ENCODE measurements at regions not wholly inside any gene's neighbourhood (a gene's known extent, or its start where the extent isn't known, plus 50 kb on each side); places are given as distances from the start of the nearest gene placed in this dataset.

- H3K4me3 ChIP-seq: no peak overlapping the region
- no peaks in the 10 kb centered on the region for H3K36me3 ChIP-seq
- no peaks in the 10 kb centered on the region for H3K9me3 ChIP-seq
- TF ChIP-seq, protein P1, sequence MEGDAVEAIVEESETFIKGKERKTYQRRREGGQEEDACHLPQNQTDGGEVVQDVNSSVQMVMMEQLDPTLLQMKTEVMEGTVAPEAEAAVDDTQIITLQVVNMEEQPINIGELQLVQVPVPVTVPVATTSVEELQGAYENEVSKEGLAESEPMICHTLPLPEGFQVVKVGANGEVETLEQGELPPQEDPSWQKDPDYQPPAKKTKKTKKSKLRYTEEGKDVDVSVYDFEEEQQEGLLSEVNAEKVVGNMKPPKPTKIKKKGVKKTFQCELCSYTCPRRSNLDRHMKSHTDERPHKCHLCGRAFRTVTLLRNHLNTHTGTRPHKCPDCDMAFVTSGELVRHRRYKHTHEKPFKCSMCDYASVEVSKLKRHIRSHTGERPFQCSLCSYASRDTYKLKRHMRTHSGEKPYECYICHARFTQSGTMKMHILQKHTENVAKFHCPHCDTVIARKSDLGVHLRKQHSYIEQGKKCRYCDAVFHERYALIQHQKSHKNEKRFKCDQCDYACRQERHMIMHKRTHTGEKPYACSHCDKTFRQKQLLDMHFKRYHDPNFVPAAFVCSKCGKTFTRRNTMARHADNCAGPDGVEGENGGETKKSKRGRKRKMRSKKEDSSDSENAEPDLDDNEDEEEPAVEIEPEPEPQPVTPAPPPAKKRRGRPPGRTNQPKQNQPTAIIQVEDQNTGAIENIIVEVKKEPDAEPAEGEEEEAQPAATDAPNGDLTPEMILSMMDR (IDR thresholded peaks at IDR 0.05): no peak
- TF ChIP-seq POLR2AphosphoS5 (IDR thresholded peaks at IDR 0.05) (no peak), EP300 (IDR thresholded peaks at IDR 0.05) (no peak), POLR2A (IDR thresholded peaks at IDR 0.05) (no peak)
- ATAC-seq: no peak
- WGBS, 2 donors (ENCODE audit: low coverage in 1 of 2): 88 to 100% methylated on average over 1 to 2 of the region's 2 CpGs
- no peaks in the 10 kb centered on the region for H3K4me1 ChIP-seq
- no peaks in the 10 kb centered on the region for H3K27me3 ChIP-seq
- H3K27ac ChIP-seq: no peak overlapping the region
These were observed 311.1 kb upstream of the MAF start for GRCh38 chr16:79911660-79912059.

- Histone ChIP-seq H3K4me3 (no peak overlapping the region), H3K4me1 (no peaks in the 10 kb centered on the region), H3K9me3 (no peaks in the 10 kb centered on the region), H3K27ac (no peak overlapping the region), H3K36me3 (no peaks in the 10 kb centered on the region), H3K27me3 (no peaks in the 10 kb centered on the region)
- TF ChIP-seq POLR2A (IDR thresholded peaks at IDR 0.05): no peak
- TF ChIP-seq POLR2AphosphoS5 (IDR thresholded peaks at IDR 0.05): no peak
- no peak for TF ChIP-seq EP300 (IDR thresholded peaks at IDR 0.05)
- no peak for ATAC-seq
- 16 to 52% methylated on average over 3 to 7 of the region's 7 CpGs for WGBS, 2 donors (ENCODE audit: low coverage in 1 of 2)
These were observed 309.0 kb upstream of the MAF start for GRCh38 chr16:79909571-79909970.

- H3K4me3 ChIP-seq: no peak overlapping the region
- H3K4me1 ChIP-seq: no peaks in the 10 kb centered on the region
- H3K27ac ChIP-seq: no peak overlapping the region
- no peak for ATAC-seq
- TF ChIP-seq EP300 (IDR thresholded peaks at IDR 0.05) (no peak), POLR2A (IDR thresholded peaks at IDR 0.05) (no peak), POLR2AphosphoS5 (IDR thresholded peaks at IDR 0.05) (no peak)
- TF ChIP-seq, protein P1 (IDR thresholded peaks at IDR 0.05): no peak
- no peaks in the 10 kb centered on the region for H3K36me3 ChIP-seq
- WGBS, 2 donors (ENCODE audit: low coverage in 1 of 2): 71 to 94% methylated on average over 1 of the region's 1 CpG
- H3K27me3 ChIP-seq: no peaks in the 10 kb centered on the region
- no peaks in the 10 kb centered on the region for H3K9me3 ChIP-seq
These were observed 302.9 kb upstream of the MAF start for GRCh38 chr16:79903471-79903870.

DNA sequence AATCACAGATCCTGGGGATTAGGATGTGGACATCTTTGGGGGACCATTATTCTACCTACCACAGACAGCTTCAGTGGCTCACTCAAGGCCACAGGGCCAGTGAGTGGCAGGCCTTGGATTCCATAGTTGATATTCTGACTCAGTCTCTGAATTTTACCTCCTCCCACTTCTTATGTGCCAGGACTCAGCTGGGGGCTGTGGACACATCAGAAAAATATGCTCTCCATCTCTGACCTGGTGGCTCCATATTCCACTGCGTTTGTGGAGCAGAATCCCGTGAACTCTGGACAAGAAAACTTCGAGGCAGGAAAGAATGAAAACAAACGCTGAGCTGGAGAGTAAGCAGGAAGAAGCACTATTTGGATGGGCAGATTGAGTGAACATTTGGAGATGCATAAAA lies 301.8 kb upstream of the MAF start:
- H3K27me3 ChIP-seq: no peaks in the 10 kb centered on the region
- no peak for TF ChIP-seq EP300 (IDR thresholded peaks at IDR 0.05)
- TF ChIP-seq POLR2AphosphoS5 (IDR thresholded peaks at IDR 0.05): no peak
- TF ChIP-seq POLR2A (IDR thresholded peaks at IDR 0.05): no peak
- TF ChIP-seq, protein P1 (IDR thresholded peaks at IDR 0.05): no peak

GRCh38 chr16:79901522-79901921 lies 301.0 kb upstream of the MAF start:
- no peak for ATAC-seq
- Histone ChIP-seq H3K9me3 (no peaks in the 10 kb centered on the region), H3K4me1 (no peaks in the 10 kb centered on the region), H3K36me3 (no peaks in the 10 kb centered on the region), H3K27me3 (no peaks in the 10 kb centered on the region), H3K27ac (no peak overlapping the region), H3K4me3 (no peak overlapping the region)
- TF ChIP-seq, protein P1 (IDR thresholded peaks at IDR 0.05): no peak
- TF ChIP-seq POLR2A (IDR thresholded peaks at IDR 0.05) (no peak), EP300 (IDR thresholded peaks at IDR 0.05) (no peak), POLR2AphosphoS5 (IDR thresholded peaks at IDR 0.05) (no peak)
- 86 to 96% methylated on average over 3 to 4 of the region's 4 CpGs for WGBS, 2 donors (ENCODE audit: low coverage in 1 of 2)

More for the DNA sequence above, 301.8 kb upstream of the MAF start:
- WGBS, 2 donors (ENCODE audit: low coverage in 1 of 2): 83% methylated on average over 4 of the region's 4 CpGs; no CpG with 5 or more reads in 1 of the 2 donors
- H3K27ac ChIP-seq: no peak overlapping the region
- H3K36me3 ChIP-seq: no peaks in the 10 kb centered on the region
- H3K4me1 ChIP-seq: no peaks in the 10 kb centered on the region
- no peak for ATAC-seq
- H3K9me3 ChIP-seq: no peaks in the 10 kb centered on the region
- no peak overlapping the region for H3K4me3 ChIP-seq
